ENCODE measurements at regions not wholly inside any gene's neighbourhood (a gene's known extent, or its start where the extent isn't known, plus 50 kb on each side); places are given as distances from the start of the nearest gene placed in this dataset.

- Histone ChIP-seq H3K27me3 (ENCODE audit: insufficient read depth, insufficient read length) (no peaks in the 10 kb centered on the region), H3K9me3 (ENCODE audit: insufficient read depth, low read length) (no peaks in the 10 kb centered on the region), H3K36me3 (ENCODE audit: insufficient read depth, insufficient read length, low read length) (no peaks in the 10 kb centered on the region), H3K9ac (ENCODE audit: insufficient read length, low read depth) (no peak overlapping the region), H3K4me1 (ENCODE audit: insufficient read depth, insufficient read length) (no peaks in the 10 kb centered on the region), H3K4me3 (ENCODE audit: insufficient read length, low read depth) (no peak overlapping the region)
- DNase-seq (ENCODE audit: low read depth, low spot score) = no peak
- TF ChIP-seq YY1 (IDR thresholded peaks at IDR 0.05; ENCODE audit: insufficient read depth, insufficient read length) = no peak
- TF ChIP-seq ZNF274 (IDR thresholded peaks at IDR 0.05; ENCODE audit: low read depth, low read length) = no peak
- no peak for TF ChIP-seq SUZ12 (IDR thresholded peaks at IDR 0.05; ENCODE audit: extremely low read depth, insufficient read depth, insufficient read length)
These were observed 1114.2 kb downstream of the NSUN3 start for GRCh38 chr3:95177096-95177495.

- Histone ChIP-seq H3K9me3 (ENCODE audit: insufficient read depth, low read length) (no peaks in the 10 kb centered on the region; the same call in 1 of the 2 replicates), H3K36me3 (ENCODE audit: insufficient read depth, insufficient read length, low read length) (no peaks in the 10 kb centered on the region), H3K9ac (ENCODE audit: insufficient read length, low read depth) (no peak overlapping the region), H3K4me3 (ENCODE audit: insufficient read length, low read depth) (no peak overlapping the region), H3K27me3 (ENCODE audit: insufficient read depth, insufficient read length) (no peaks in the 10 kb centered on the region), H3K4me1 (ENCODE audit: insufficient read depth, insufficient read length) (no peaks in the 10 kb centered on the region)
- no peak for DNase-seq (ENCODE audit: low read depth, low spot score)
- TF ChIP-seq SUZ12 (IDR thresholded peaks at IDR 0.05; ENCODE audit: extremely low read depth, insufficient read depth, insufficient read length) (no peak), ZNF274 (IDR thresholded peaks at IDR 0.05; ENCODE audit: low read depth, low read length) (no peak), YY1 (IDR thresholded peaks at IDR 0.05; ENCODE audit: insufficient read depth, insufficient read length) (no peak)
These were observed 1121.2 kb downstream of the NSUN3 start for GRCh38 chr3:95184038-95184437.

- no peak overlapping the region for H3K9ac ChIP-seq (ENCODE audit: insufficient read length, low read depth)
- H3K4me1 ChIP-seq (ENCODE audit: insufficient read depth, insufficient read length) = no peaks in the 10 kb centered on the region
- no peak for TF ChIP-seq ZNF274 (IDR thresholded peaks at IDR 0.05; ENCODE audit: low read depth, low read length)
- TF ChIP-seq YY1 (IDR thresholded peaks at IDR 0.05; ENCODE audit: insufficient read depth, insufficient read length) = no peak
- TF ChIP-seq SUZ12 (IDR thresholded peaks at IDR 0.05; ENCODE audit: extremely low read depth, insufficient read depth, insufficient read length) = no peak
- H3K4me3 ChIP-seq (ENCODE audit: insufficient read length, low read depth) = no peak overlapping the region
- no peaks in the 10 kb centered on the region for H3K27me3 ChIP-seq (ENCODE audit: insufficient read depth, insufficient read length)
- H3K36me3 ChIP-seq (ENCODE audit: insufficient read depth, insufficient read length, low read length) = no peaks in the 10 kb centered on the region
- DNase-seq (ENCODE audit: low read depth, low spot score) = no peak
- no peaks in the 10 kb centered on the region for H3K9me3 ChIP-seq (ENCODE audit: insufficient read depth, low read length)
These were observed 1126.5 kb downstream of the NSUN3 start for GRCh38 chr3:95189348-95189747.

- H3K4me3 ChIP-seq (ENCODE audit: insufficient read length, low read depth) = no peak overlapping the region
- TF ChIP-seq YY1 (IDR thresholded peaks at IDR 0.05; ENCODE audit: insufficient read depth, insufficient read length) = no peak
- no peaks in the 10 kb centered on the region for H3K27me3 ChIP-seq (ENCODE audit: insufficient read depth, insufficient read length)
- no peaks in the 10 kb centered on the region for H3K9me3 ChIP-seq (ENCODE audit: insufficient read depth, low read length)
- H3K9ac ChIP-seq (ENCODE audit: insufficient read length, low read depth) = no peak overlapping the region
- no peak for DNase-seq (ENCODE audit: low read depth, low spot score)
- H3K36me3 ChIP-seq (ENCODE audit: insufficient read depth, insufficient read length, low read length) = no peaks in the 10 kb centered on the region
- no peaks in the 10 kb centered on the region for H3K4me1 ChIP-seq (ENCODE audit: insufficient read depth, insufficient read length)
These were observed 1134.8 kb downstream of the NSUN3 start for GRCh38 chr3:95197661-95198060.

GRCh38 chr3:95200384-95200783 is 1137.5 kb downstream of the NSUN3 start:
- no peak overlapping the region for H3K4me3 ChIP-seq (ENCODE audit: insufficient read length, low read depth)
- 0 out of 2 replicates have a peak, but pooled peaks cover 3% of the 10 kb centered on the region for H3K9me3 ChIP-seq (ENCODE audit: insufficient read depth, low read length)
- TF ChIP-seq SUZ12 (IDR thresholded peaks at IDR 0.05; ENCODE audit: extremely low read depth, insufficient read depth, insufficient read length) (no peak), YY1 (IDR thresholded peaks at IDR 0.05; ENCODE audit: insufficient read depth, insufficient read length) (no peak), ZNF274 (IDR thresholded peaks at IDR 0.05; ENCODE audit: low read depth, low read length) (no peak)
- H3K9ac ChIP-seq (ENCODE audit: insufficient read length, low read depth) = no peak overlapping the region
- no peaks in the 10 kb centered on the region for H3K4me1 ChIP-seq (ENCODE audit: insufficient read depth, insufficient read length)
- H3K27me3 ChIP-seq (ENCODE audit: insufficient read depth, insufficient read length) = no peaks in the 10 kb centered on the region
- H3K36me3 ChIP-seq (ENCODE audit: insufficient read depth, insufficient read length, low read length) = no peaks in the 10 kb centered on the region
- no peak for DNase-seq (ENCODE audit: low read depth, low spot score)

- Histone ChIP-seq H3K4me1 (ENCODE audit: insufficient read depth, insufficient read length) (no peaks in the 10 kb centered on the region), H3K9ac (ENCODE audit: insufficient read length, low read depth) (no peak overlapping the region), H3K9me3 (ENCODE audit: insufficient read depth, low read length) (peaks cover 10% of the 10 kb centered on the region), H3K36me3 (ENCODE audit: insufficient read depth, insufficient read length, low read length) (no peaks in the 10 kb centered on the region), H3K27me3 (ENCODE audit: insufficient read depth, insufficient read length) (no peaks in the 10 kb centered on the region), H3K4me3 (ENCODE audit: insufficient read length, low read depth) (no peak overlapping the region)
- no peak for TF ChIP-seq ZNF274 (IDR thresholded peaks at IDR 0.05; ENCODE audit: low read depth, low read length)
- TF ChIP-seq SUZ12 (IDR thresholded peaks at IDR 0.05; ENCODE audit: extremely low read depth, insufficient read depth, insufficient read length) = no peak
- no peak for TF ChIP-seq YY1 (IDR thresholded peaks at IDR 0.05; ENCODE audit: insufficient read depth, insufficient read length)
- no peak for DNase-seq (ENCODE audit: low read depth, low spot score)
These were observed 1148.0 kb downstream of the NSUN3 start for GRCh38 chr3:95210878-95211277.

GRCh38 chr3:95212117-95212516 is 1149.3 kb downstream of the NSUN3 start:
- H3K27me3 ChIP-seq (ENCODE audit: insufficient read depth, insufficient read length) = no peaks in the 10 kb centered on the region
- peaks cover 22% of the 10 kb centered on the region for H3K9me3 ChIP-seq (ENCODE audit: insufficient read depth, low read length)
- no peak for TF ChIP-seq ZNF274 (IDR thresholded peaks at IDR 0.05; ENCODE audit: low read depth, low read length)
- no peak overlapping the region for H3K9ac ChIP-seq (ENCODE audit: insufficient read length, low read depth)
- no peak for DNase-seq (ENCODE audit: low read depth, low spot score)
- H3K4me1 ChIP-seq (ENCODE audit: insufficient read depth, insufficient read length) = no peaks in the 10 kb centered on the region
- no peak overlapping the region for H3K4me3 ChIP-seq (ENCODE audit: insufficient read length, low read depth)
- no peaks in the 10 kb centered on the region for H3K36me3 ChIP-seq (ENCODE audit: insufficient read depth, insufficient read length, low read length)

GRCh38 chr3:95215437-95215957 is 1152.6 kb downstream of the NSUN3 start:
- TF ChIP-seq YY1 (IDR thresholded peaks at IDR 0.05; ENCODE audit: insufficient read depth, insufficient read length) (no peak), SUZ12 (IDR thresholded peaks at IDR 0.05; ENCODE audit: extremely low read depth, insufficient read depth, insufficient read length) (no peak), ZNF274 (IDR thresholded peaks at IDR 0.05; ENCODE audit: low read depth, low read length) (no peak)
- H3K9me3 ChIP-seq (ENCODE audit: insufficient read depth, low read length) = peaks cover 25% of the 10 kb centered on the region
- no peaks in the 10 kb centered on the region for H3K36me3 ChIP-seq (ENCODE audit: insufficient read depth, insufficient read length, low read length)
- no peak for DNase-seq (ENCODE audit: low read depth, low spot score)
- H3K9ac ChIP-seq (ENCODE audit: insufficient read length, low read depth) = no peak overlapping the region
- H3K4me1 ChIP-seq (ENCODE audit: insufficient read depth, insufficient read length) = no peaks in the 10 kb centered on the region
- no peaks in the 10 kb centered on the region for H3K27me3 ChIP-seq (ENCODE audit: insufficient read depth, insufficient read length)
- H3K4me3 ChIP-seq (ENCODE audit: insufficient read length, low read depth) = no peak overlapping the region
